Sigmoid colon (tissue), 6 donors: ENCODE measurements at regions not wholly inside any gene's neighbourhood (a gene's known extent, or its start where the extent isn't known, plus 50 kb on each side); places are given as distances from the start of the nearest gene placed in this dataset.
A peak's percentile ranks its signal among the peaks of the same experiment; 100 is the strongest.

Experiments used
- DNase-seq: peaks from one replicate; pipeline ENCODE4 v3.0.0-alpha.2; 2019
- H3K27ac ChIP-seq, 4 donors: fragments of 200-600 bp; sonication (generic); one replicate each; pipeline ENCODE4 v1.5.1; 2016 to 2019; ENCODE audit warnings: mild to moderate bottlenecking in 1 of 4
- H3K27me3 ChIP-seq, 3 donors: fragments of 200-600 bp; sonication (generic); one replicate each; pipeline ENCODE4 v1.5.1; 2019; ENCODE audit warnings: mild to moderate bottlenecking in 1 of 3
- H3K36me3 ChIP-seq, 4 donors: fragments of 200-600 bp; sonication (generic); one replicate each; pipeline ENCODE4 v1.5.1; 2016 to 2019
- H3K4me1 ChIP-seq, 4 donors: fragments of 200-600 bp; sonication (generic); one replicate each; pipeline ENCODE4 v1.5.1; 2017 to 2019
- H3K4me3 ChIP-seq, 4 donors: fragments of 200-600 bp; sonication (generic); one replicate each; pipeline ENCODE4 v1.5.1; 2017 to 2019; ENCODE audit warnings: mild to moderate bottlenecking in 2 of 4, moderate library complexity in 1 of 4
- H3K9me3 ChIP-seq, 4 donors: fragments of 200-600 bp in 3 of 4; sonication (generic) in 3 of 4; one replicate each; pipeline versions ENCODE4 v1.5.1 to v1.6.1; 2013 to 2019
- CTCF ChIP-seq, 4 experiments: fragments of 450-650 bp in 3 of 4; fragments of 200-600 bp in 1 of 4; IDR thresholded peaks; one replicate each; pipeline ENCODE4 v1.5.1; 2016 to 2019; ENCODE audit warnings: antibody characterized with exemption in 4 of 4, mild to moderate bottlenecking in 3 of 4, moderate library complexity in 2 of 4
- EP300 ChIP-seq, 4 donors: sonication (generic); formaldehyde crosslinking; IDR thresholded peaks; one replicate each; pipeline ENCODE4 v1.6.1; 2017; ENCODE audit warnings: antibody characterized with exemption in 4 of 4
- POLR2A ChIP-seq, 2 donors: fragments of 450-650 bp; IDR thresholded peaks; one replicate each; pipeline ENCODE4 v1.6.1; 2016; ENCODE audit warnings: antibody characterized with exemption in 2 of 2, mild to moderate bottlenecking in 2 of 2, moderate library complexity in 2 of 2
- POLR2AphosphoS5 ChIP-seq, 4 donors: sonication (generic); formaldehyde crosslinking; IDR thresholded peaks; one replicate each; pipeline ENCODE4 v1.6.1; 2017; ENCODE audit warnings: antibody characterized with exemption in 4 of 4
- WGBS, 2 donors: extraction: QIAGEN DNeasy Blood & Tissue Kit; methylation state at CpG; one replicate each; pipeline ENCODE4 v1.1.7; 2013; 5-methylcytosine and 5-hydroxymethylcytosine counted together
- intact Hi-C: fragments of 100-400 bp; cut with DNase I; formaldehyde crosslinking; loops from one replicate; pipeline ENCODE4 v1.15.1; 2023
- donor health status: healthy with polysubstance abuse.
- donor health status: healthy.

GRCh38 chr5:173557123-173557903 lies 59.1 kb downstream of the BOD1 start:
- H3K27ac ChIP-seq, result peak overlapping the region in 1 of 4 donors; percentile 47
- TF ChIP-seq POLR2A (IDR thresholded peaks at IDR 0.05), result no peak
- no peak for TF ChIP-seq CTCF (IDR thresholded peaks at IDR 0.05)
- TF ChIP-seq POLR2AphosphoS5 (IDR thresholded peaks at IDR 0.05), result no peak
- no peak for TF ChIP-seq EP300 (IDR thresholded peaks at IDR 0.05)
- H3K9me3 ChIP-seq, result peaks cover 0 to 6% (median under 1%) of the 10 kb centered on the region in 4 donors
- H3K36me3 ChIP-seq, result no peaks in the 10 kb centered on the region
- DNase-seq, result peak; percentile 49
- peaks cover 0 to 32% (median 18%) of the 10 kb centered on the region in 4 donors for H3K4me1 ChIP-seq
- H3K4me3 ChIP-seq, result no peak overlapping the region
- intact Hi-C loops, result no loop called here
- H3K27me3 ChIP-seq, result no peaks in the 10 kb centered on the region
- WGBS, 2 donors, result 38 to 52% methylated on average over 12 of the region's 12 CpGs

GRCh38 chr5:173556142-173557028 lies 60.1 kb downstream of the BOD1 start:
- 76 to 80% methylated on average over 8 of the region's 8 CpGs for WGBS, 2 donors
- TF ChIP-seq POLR2AphosphoS5 (IDR thresholded peaks at IDR 0.05), result no peak
- TF ChIP-seq EP300 (IDR thresholded peaks at IDR 0.05), result no peak
- no peak for TF ChIP-seq CTCF (IDR thresholded peaks at IDR 0.05)
- no peak for TF ChIP-seq POLR2A (IDR thresholded peaks at IDR 0.05)
- Histone ChIP-seq H3K9me3 (peaks cover 0 to 6% (median under 1%) of the 10 kb centered on the region in 4 donors), H3K4me3 (no peak overlapping the region), H3K27me3 (no peaks in the 10 kb centered on the region), H3K36me3 (no peaks in the 10 kb centered on the region), H3K27ac (no peak overlapping the region), H3K4me1 (peaks cover 0 to 32% (median 18%) of the 10 kb centered on the region in 4 donors)
- no peak for DNase-seq
- intact Hi-C loops, result no loop called here

- Histone ChIP-seq H3K4me1 (peaks cover 0 to 32% (median 18%) of the 10 kb centered on the region in 4 donors), H3K36me3 (no peaks in the 10 kb centered on the region), H3K4me3 (no peak overlapping the region), H3K27ac (peak overlapping the region in 3 of 4 donors; percentile 26 to 53 (median 48)), H3K9me3 (peaks cover 0 to 4% (median under 1%) of the 10 kb centered on the region in 4 donors), H3K27me3 (no peaks in the 10 kb centered on the region)
- DNase-seq, result peak; percentile 62
- intact Hi-C loops, result no loop called here
- WGBS, 2 donors, result 62 to 77% methylated on average over 30 of the region's 30 CpGs
- TF ChIP-seq EP300 (IDR thresholded peaks at IDR 0.05) (no peak), POLR2AphosphoS5 (IDR thresholded peaks at IDR 0.05) (no peak), POLR2A (IDR thresholded peaks at IDR 0.05) (no peak), CTCF (IDR thresholded peaks at IDR 0.05) (no peak)
These were observed 61.3 kb downstream of the BOD1 start for GRCh38 chr5:173554989-173555705.

GRCh38 chr5:173554038-173554955 lies 62.2 kb downstream of the BOD1 start:
- H3K27me3 ChIP-seq, result no peaks in the 10 kb centered on the region
- peak overlapping the region in 2 of 4 donors; percentile 29 to 53 for H3K27ac ChIP-seq
- DNase-seq, result peak; percentile 48
- no peaks in the 10 kb centered on the region for H3K36me3 ChIP-seq
- TF ChIP-seq CTCF (IDR thresholded peaks at IDR 0.05) (no peak), EP300 (IDR thresholded peaks at IDR 0.05) (no peak), POLR2A (IDR thresholded peaks at IDR 0.05) (no peak), POLR2AphosphoS5 (IDR thresholded peaks at IDR 0.05) (no peak)
- no peaks in the 10 kb centered on the region for H3K9me3 ChIP-seq
- H3K4me1 ChIP-seq, result peaks cover 0 to 32% (median 18%) of the 10 kb centered on the region in 4 donors
- no peak overlapping the region for H3K4me3 ChIP-seq
- WGBS, 2 donors, result 66 to 73% methylated on average over 12 of the region's 12 CpGs
- intact Hi-C loops, result no loop called here
